ENCODE measurements at regions not wholly inside any gene's neighbourhood (a gene's known extent, or its start where the extent isn't known, plus 50 kb on each side); places are given as distances from the start of the nearest gene placed in this dataset.

GRCh38 chr15:60073466-60073840, 69.3 kb downstream of the FOXB1 start:
- no peak for TF ChIP-seq POLR2AphosphoS5 (IDR thresholded peaks at IDR 0.05; ENCODE audit: insufficient read depth, low read depth, low read length)
- TF ChIP-seq POLR2A (IDR thresholded peaks at IDR 0.05; ENCODE audit: low read depth, low read length) = no peak
